GM06990 (cell line): ENCODE measurements at regions not wholly inside any gene's neighbourhood (a gene's known extent, or its start where the extent isn't known, plus 50 kb on each side); places are given as distances from the start of the nearest gene placed in this dataset.

Source experiments
- DNase-seq: peaks from one replicate; pipeline ENCODE4 v3.0.0-alpha.2; 2011; ENCODE audit not compliant: insufficient read length; ENCODE audit errors: extremely low read depth
- H3K27me3 ChIP-seq: replicated peaks from 2 replicates; pipeline ENCODE4 v1.6.0; 2011; ENCODE audit warnings: low read length; ENCODE audit not compliant: control insufficient read depth, insufficient read depth
- H3K36me3 ChIP-seq: 2 replicates; pipeline ENCODE4 v1.5.1; 2011; ENCODE audit warnings: low read length; ENCODE audit not compliant: control insufficient read depth, insufficient read depth
- H3K4me3 ChIP-seq: replicated peaks from 2 replicates; pipeline ENCODE4 v1.5.1; 2011; ENCODE audit warnings: low read depth, mild to moderate bottlenecking, control low read depth, low read length
- CTCF ChIP-seq: IDR thresholded peaks from 2 replicates; pipeline ENCODE4 v1.5.1; 2011; ENCODE audit warnings: low read length, control low read depth, mild to moderate bottlenecking, inconsistent platforms; ENCODE audit not compliant: insufficient read depth, poor library complexity, severe bottlenecking

- no peak for TF ChIP-seq CTCF
- no peak overlapping the region for H3K4me3 ChIP-seq
- DNase-seq = no peak
- no peaks in the 10 kb centered on the region for H3K27me3 ChIP-seq
- no peaks in the 10 kb centered on the region for H3K36me3 ChIP-seq
Measured at GRCh38 chr16:63461248-63461841, 1425.1 kb upstream of the CDH8 start.

- H3K4me3 ChIP-seq = no peak overlapping the region
- H3K36me3 ChIP-seq = no peaks in the 10 kb centered on the region
- no peak for TF ChIP-seq CTCF
- DNase-seq = no peak
- no peaks in the 10 kb centered on the region for H3K27me3 ChIP-seq
Measured at GRCh38 chr16:63458846-63459245, 1422.6 kb upstream of the CDH8 start.

GRCh38 chr16:63457869-63458268 lies 1421.6 kb upstream of the CDH8 start:
- no peak for TF ChIP-seq CTCF
- H3K27me3 ChIP-seq = no peaks in the 10 kb centered on the region
- DNase-seq = no peak
- H3K36me3 ChIP-seq = no peaks in the 10 kb centered on the region
- no peak overlapping the region for H3K4me3 ChIP-seq

GRCh38 chr16:63453261-63453660 lies 1417.0 kb upstream of the CDH8 start:
- no peak for DNase-seq
- H3K27me3 ChIP-seq = no peaks in the 10 kb centered on the region
- H3K4me3 ChIP-seq = no peak overlapping the region
- no peaks in the 10 kb centered on the region for H3K36me3 ChIP-seq
- TF ChIP-seq CTCF = no peak

- Histone ChIP-seq H3K4me3 (no peak overlapping the region), H3K36me3 (no peaks in the 10 kb centered on the region), H3K27me3 (no peaks in the 10 kb centered on the region)
- no peak for DNase-seq
- no peak for TF ChIP-seq CTCF
Measured at GRCh38 chr16:63447121-63447520, 1410.9 kb upstream of the CDH8 start.

- Histone ChIP-seq H3K4me3 (no peak overlapping the region), H3K27me3 (no peaks in the 10 kb centered on the region), H3K36me3 (no peaks in the 10 kb centered on the region)
- no peak for TF ChIP-seq CTCF
- no peak for DNase-seq
Measured at GRCh38 chr16:63442246-63442645, 1406.0 kb upstream of the CDH8 start.
